ENCODE measurements at regions not wholly inside any gene's neighbourhood (a gene's known extent, or its start where the extent isn't known, plus 50 kb on each side); places are given as distances from the start of the nearest gene placed in this dataset.

DNA sequence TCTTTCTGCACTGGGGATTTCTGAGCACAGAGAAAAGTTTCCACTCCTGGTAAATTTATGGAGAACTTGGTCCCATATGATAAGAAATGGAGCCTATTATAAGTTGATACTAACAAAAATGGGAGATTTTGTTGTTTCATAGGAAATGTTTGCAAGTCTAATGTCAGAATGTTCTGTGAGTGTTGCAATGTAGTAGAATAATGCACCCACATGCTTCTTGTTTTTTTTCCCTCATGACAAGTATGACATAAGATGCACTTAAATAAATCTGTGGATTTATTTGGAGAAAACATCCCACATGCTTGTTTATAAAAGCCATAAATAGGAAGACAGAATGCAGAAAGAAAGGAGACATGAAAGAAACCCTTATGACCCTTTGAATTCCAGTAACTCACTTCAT, 50.8 kb upstream of the KCNJ6 start:
- DNase-seq = no peak
- H3K27me3 ChIP-seq = no peaks in the 10 kb centered on the region; the same call in 1 of the 2 replicates
- no peak overlapping the region for H3K4me3 ChIP-seq
- no peaks in the 10 kb centered on the region for H3K9me3 ChIP-seq (replicated peaks)
- H3K36me3 ChIP-seq = no peaks in the 10 kb centered on the region
- no peaks in the 10 kb centered on the region for H3K4me1 ChIP-seq
- H3K27ac ChIP-seq = no peak overlapping the region

DNA sequence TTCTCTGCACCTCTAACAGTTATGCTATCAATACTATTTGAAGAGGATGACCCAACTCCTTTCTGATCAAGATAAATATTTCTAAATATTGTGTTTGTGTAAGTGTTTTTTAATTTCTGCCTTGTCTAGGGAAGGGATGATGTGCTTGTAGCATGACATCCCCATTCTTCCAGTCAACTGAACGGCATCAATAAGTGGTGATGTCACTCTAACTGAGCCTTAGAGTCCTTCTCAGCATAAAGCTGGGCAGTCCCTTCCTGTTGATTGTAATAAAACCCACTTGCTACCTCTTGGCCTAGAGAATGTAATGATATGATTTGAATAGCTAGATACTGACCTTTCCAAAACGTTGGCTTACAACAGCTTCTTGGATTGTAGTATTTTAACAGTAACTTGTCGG, 52.5 kb upstream of the KCNJ6 start:
- Histone ChIP-seq H3K4me1 (no peaks in the 10 kb centered on the region), H3K9me3 (replicated peaks) (no peaks in the 10 kb centered on the region), H3K27me3 (no peaks in the 10 kb centered on the region), H3K27ac (no peak overlapping the region), H3K36me3 (no peaks in the 10 kb centered on the region), H3K4me3 (no peak overlapping the region)
- DNase-seq = no peak

DNA sequence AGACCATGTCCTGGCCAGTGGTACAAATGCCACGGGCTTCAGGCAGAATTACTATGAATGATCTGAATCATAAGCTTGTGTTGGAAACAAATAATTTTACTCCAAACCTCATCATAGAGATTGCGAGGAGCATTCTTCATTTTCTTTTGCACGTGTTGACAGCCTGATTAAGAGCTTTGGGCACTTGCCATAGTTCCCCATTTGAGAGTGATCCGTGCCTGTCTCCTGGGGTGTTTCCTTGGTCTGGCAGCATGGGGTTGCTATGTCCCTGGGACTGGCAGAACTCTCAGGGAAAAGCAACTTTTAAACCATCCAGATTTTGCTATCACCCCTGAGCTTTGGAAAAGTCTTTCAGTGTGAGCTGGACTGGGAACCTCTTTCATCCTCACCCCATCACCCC, 54.3 kb upstream of the KCNJ6 start:
- Histone ChIP-seq H3K9me3 (replicated peaks) (no peaks in the 10 kb centered on the region), H3K4me1 (no peaks in the 10 kb centered on the region), H3K27me3 (peaks cover 4% of the 10 kb centered on the region; the same call in 1 of the 2 replicates), H3K4me3 (no peak overlapping the region), H3K27ac (no peak overlapping the region), H3K36me3 (no peaks in the 10 kb centered on the region)
- no peak for DNase-seq

DNA sequence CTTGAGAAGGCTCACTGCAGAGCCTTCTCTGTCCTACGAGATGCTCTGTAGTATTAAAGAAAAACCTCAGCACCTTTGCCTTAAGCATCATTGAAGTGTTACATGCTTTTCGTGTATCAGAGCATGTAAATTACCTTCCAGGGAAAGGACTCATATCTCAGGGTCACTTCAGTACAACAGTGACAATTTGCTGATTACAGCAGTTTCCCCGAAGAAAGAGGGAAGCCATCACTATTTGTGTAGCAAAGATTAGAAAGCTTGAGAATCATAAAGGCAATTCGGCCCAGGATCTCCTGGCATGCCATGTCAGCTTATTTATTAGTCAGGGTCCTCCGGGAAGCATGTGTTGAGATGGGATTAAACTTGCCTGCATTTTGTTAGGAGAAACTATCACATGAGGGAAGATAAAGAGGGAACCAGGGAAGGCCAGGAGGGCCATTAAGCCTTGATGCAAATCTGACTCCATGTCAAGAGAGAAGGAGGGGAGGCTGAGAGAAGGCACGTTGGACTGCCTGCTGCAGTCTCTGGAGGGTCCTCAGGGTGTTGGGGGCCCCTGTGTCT, 55.2 kb upstream of the KCNJ6 start:
- no peaks in the 10 kb centered on the region for H3K36me3 ChIP-seq
- no peak for DNase-seq
- no peaks in the 10 kb centered on the region for H3K9me3 ChIP-seq (replicated peaks)
- no peak overlapping the region for H3K4me3 ChIP-seq
- H3K27ac ChIP-seq = no peak overlapping the region
- no peaks in the 10 kb centered on the region for H3K4me1 ChIP-seq
- peaks cover 4% of the 10 kb centered on the region; the same call in 1 of the 2 replicates for H3K27me3 ChIP-seq

DNA sequence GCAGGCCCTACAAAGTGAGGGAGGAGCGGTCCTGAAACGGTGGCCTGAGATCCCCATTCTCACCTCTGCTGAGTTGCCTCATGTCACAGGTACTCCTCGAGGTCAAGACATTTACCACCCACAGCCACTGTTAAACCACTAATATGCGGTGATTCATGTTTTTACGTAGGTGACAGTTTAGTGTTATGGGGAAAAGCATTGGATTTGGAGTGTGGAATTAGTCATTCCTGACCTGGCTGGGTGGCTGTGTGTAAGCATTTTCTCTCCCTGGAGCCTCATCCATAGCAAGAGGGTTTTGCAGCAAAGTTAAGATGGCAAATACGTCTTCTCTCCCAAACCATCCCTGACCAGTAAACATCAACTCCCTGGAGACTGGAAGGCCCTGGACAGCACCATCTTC, 57.8 kb upstream of the KCNJ6 start:
- Histone ChIP-seq H3K36me3 (no peaks in the 10 kb centered on the region), H3K27me3 (peaks cover 4% of the 10 kb centered on the region; the same call in 1 of the 2 replicates), H3K4me1 (no peaks in the 10 kb centered on the region), H3K27ac (no peak overlapping the region), H3K4me3 (no peak overlapping the region), H3K9me3 (replicated peaks) (no peaks in the 10 kb centered on the region)
- no peak for DNase-seq

DNA sequence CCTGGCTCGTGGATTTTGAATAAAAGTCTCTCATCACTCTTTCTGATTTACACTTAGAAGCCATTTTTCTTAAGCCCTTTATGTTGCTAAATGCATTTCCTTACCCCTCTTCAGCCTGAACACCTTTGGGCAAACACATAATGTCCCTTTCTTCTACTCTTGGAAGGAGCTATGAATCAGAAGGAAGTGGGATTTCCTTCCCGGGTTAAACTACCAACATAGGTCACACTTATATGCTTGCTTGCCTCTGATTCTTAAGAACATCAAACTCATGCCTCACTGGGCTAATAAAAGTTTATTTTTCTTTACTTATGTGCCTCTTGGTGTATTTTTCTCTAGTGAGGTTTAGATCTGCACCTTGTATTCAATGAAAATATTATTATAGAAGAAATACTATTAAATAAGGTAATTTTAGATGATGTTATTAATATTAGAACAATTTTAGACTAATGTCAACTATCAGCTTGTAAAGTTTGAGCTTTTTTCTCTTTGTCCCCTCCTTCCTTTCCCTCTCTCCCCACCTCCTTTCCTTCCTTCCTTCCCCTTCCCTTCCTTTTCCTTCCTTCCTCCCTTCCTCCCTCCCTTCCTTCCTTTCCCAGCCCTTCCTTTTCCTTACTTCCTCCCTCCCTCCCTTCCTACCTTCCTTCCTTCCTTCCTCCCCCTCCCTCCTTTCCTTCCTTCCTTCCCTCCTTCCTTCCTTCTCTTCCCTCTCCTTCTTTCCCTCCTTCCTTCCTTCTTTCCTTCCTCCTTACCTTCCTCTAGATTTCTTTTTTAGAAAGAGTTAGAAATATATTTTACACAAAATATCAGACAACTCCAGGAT, 66.5 kb upstream of the KCNJ6 start:
- Histone ChIP-seq H3K9me3 (replicated peaks) (no peaks in the 10 kb centered on the region), H3K4me3 (no peak overlapping the region), H3K4me1 (no peaks in the 10 kb centered on the region), H3K36me3 (no peaks in the 10 kb centered on the region), H3K27me3 (0 out of 2 replicates have a peak, but pooled peaks cover 4% of the 10 kb centered on the region), H3K27ac (no peak overlapping the region)
- no peak for DNase-seq

DNA sequence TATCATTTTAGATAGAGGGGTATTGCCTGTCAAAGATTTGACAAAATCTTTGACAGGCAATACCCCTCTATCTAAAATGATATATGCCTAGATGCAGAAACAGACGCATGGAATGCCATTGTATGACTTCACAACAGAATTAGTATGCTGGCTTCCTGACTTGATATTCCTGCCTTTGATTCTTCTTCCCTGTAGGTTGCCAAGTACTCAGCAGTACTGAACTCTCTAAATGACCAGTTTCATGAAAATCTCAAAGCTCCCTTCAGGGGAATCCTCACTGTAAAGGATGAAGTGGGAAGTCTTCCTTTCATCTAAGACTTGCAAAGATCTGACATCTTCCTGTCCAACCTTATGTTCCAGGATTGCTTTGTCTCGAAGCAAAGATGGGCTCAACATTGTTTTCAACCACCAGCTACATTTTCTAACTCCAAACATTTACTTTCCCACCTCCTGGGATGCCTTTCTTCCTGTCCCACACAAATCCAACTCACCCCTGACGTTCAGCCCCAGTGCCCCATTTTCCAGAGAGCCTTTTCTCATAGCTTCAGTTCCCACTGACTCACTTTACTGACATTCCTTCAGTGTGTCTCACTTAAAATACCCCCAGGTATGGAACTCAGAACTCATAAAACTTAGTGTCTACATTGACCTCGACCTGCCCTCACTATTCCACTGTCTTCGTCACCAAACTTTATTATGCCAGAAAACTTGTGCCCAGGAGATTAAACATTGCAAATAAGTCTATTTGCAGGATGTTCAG, 67.3 kb upstream of the KCNJ6 start:
- H3K4me3 ChIP-seq = no peak overlapping the region
- no peaks in the 10 kb centered on the region for H3K9me3 ChIP-seq (replicated peaks)
- no peak overlapping the region for H3K27ac ChIP-seq
- 0 out of 2 replicates have a peak, but pooled peaks cover 4% of the 10 kb centered on the region for H3K27me3 ChIP-seq
- DNase-seq = no peak
- H3K36me3 ChIP-seq = no peaks in the 10 kb centered on the region
- no peaks in the 10 kb centered on the region for H3K4me1 ChIP-seq

DNA sequence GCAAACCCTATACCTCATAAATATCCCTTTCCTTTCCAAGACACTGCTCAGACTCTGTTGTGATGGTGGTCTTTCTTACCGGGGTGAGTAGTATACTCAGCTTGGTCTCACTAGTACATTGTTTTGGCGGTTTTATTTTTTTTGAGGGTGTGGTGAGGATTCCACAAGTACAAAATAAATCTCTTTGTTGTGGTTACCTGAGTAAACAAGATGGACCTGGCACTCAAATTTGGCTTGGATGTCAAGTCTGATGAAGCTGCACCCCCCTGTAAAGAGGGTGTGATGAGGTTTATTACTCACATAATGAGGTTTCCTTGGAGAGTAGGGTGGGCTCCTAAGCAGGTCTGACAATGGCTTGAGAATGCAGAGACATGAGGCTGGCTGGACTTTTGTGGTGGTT, 68.2 kb upstream of the KCNJ6 start:
- Histone ChIP-seq H3K27ac (no peak overlapping the region), H3K4me1 (no peaks in the 10 kb centered on the region), H3K36me3 (no peaks in the 10 kb centered on the region), H3K4me3 (no peak overlapping the region), H3K27me3 (0 out of 2 replicates have a peak, but pooled peaks cover 4% of the 10 kb centered on the region), H3K9me3 (replicated peaks) (no peaks in the 10 kb centered on the region)
- DNase-seq = no peak

DNA sequence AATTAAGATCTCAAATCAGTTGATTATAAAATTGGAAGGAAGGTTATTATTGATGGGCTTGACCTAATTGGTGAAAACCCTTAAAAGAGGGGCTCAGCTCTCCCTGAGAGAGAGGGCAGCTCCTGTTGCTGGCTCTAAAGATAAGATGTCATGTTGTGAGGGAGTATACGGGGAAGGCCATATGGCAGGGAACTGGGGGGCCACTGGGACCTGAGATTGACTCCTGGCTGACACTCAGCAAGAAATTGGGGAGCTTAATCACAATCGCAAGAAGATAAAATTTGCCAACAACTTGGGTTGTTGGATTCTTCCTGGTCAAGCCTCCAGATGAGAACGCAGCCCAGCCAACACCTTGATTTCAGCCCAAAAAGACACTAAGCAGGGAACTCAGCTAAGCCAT, 69.7 kb upstream of the KCNJ6 start:
- Histone ChIP-seq H3K4me1 (no peaks in the 10 kb centered on the region), H3K27me3 (0 out of 2 replicates have a peak, but pooled peaks cover 4% of the 10 kb centered on the region)

DNA sequence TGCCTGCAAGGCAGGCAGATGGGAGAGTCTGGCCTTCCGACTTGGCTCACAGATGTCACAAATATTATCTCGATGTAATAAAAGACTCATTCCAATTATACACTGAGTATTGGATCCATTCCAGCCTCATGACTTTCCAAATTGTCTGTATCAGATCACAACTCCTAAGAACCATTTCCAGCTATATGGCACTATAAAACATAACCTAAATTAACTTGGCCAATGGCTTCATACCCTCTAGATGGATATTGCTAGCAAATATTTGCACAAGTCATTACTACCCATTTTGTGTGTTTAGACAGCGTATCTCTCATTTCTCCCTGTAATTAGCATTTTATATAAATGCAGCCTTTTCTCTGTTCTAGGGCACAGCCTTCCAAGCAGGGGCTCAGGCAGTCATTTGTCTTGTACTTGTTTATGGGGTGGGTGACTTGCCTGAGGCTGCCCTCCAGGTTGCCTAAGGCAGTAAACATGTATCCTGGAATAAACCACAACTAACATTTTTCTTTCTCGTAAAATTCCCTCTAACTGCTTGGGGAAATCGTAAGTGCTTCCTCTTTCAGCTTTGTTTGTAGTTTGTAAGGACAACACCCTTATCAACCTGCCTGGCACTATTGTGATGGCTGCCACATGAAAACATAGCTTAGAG, 70.6 kb upstream of the KCNJ6 start:
- Histone ChIP-seq H3K4me3 (no peak overlapping the region), H3K9me3 (replicated peaks) (no peaks in the 10 kb centered on the region), H3K27ac (no peak overlapping the region), H3K36me3 (no peaks in the 10 kb centered on the region), H3K27me3 (0 out of 2 replicates have a peak, but pooled peaks cover 4% of the 10 kb centered on the region), H3K4me1 (no peaks in the 10 kb centered on the region)
- DNase-seq = no peak

More for the DNA sequence above, 69.7 kb upstream of the KCNJ6 start:
- H3K4me3 ChIP-seq = no peak overlapping the region
- no peaks in the 10 kb centered on the region for H3K36me3 ChIP-seq
- DNase-seq = no peak
- no peak overlapping the region for H3K27ac ChIP-seq
- no peaks in the 10 kb centered on the region for H3K9me3 ChIP-seq (replicated peaks)

DNA sequence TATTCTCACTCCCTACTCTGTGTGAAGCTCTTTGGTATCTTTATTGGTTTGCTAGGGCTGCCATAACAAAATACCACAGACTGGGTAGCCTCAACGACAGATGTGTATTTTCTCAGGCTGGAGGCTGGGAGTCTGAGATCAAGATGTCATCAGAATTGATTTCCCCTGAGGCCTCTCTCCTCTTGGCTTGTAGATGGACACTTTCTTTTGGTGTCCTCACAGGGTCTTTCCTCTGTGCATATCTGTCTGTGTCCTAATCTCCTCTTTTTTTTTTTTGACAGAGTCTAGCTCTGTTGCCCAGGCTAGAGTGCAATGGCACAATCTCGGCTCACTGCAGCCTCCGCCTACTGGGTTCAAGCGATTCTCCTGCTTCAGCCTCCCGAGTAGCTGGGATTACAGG, 71.4 kb upstream of the KCNJ6 start:
- no peak for DNase-seq

DNA sequence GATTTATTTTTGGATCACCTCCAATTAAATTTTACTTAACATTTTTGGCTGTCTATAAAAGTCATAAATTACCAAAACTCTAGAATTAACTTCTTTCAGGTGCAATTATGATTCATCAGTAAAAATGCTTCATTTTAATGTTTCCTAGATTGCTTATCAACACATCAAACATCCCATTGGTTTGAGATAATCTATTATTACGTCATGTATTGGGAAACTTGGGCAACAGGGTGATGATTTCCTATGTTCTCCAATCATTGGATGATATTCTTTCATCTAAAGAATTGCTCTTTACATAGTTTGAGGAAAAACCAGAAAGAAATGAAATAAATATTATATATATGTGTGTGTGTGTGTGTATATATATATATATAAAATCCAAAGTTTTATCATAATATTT, 76.8 kb upstream of the KCNJ6 start:
- Histone ChIP-seq H3K27me3 (no peaks in the 10 kb centered on the region), H3K36me3 (no peaks in the 10 kb centered on the region), H3K4me3 (no peak overlapping the region), H3K9me3 (replicated peaks) (no peaks in the 10 kb centered on the region), H3K27ac (no peak overlapping the region), H3K4me1 (no peaks in the 10 kb centered on the region)
- DNase-seq = no peak

More for the DNA sequence above, 71.4 kb upstream of the KCNJ6 start:
- Histone ChIP-seq H3K27me3 (no peaks in the 10 kb centered on the region), H3K9me3 (replicated peaks) (no peaks in the 10 kb centered on the region), H3K36me3 (no peaks in the 10 kb centered on the region), H3K27ac (no peak overlapping the region), H3K4me1 (no peaks in the 10 kb centered on the region), H3K4me3 (no peak overlapping the region)

DNA sequence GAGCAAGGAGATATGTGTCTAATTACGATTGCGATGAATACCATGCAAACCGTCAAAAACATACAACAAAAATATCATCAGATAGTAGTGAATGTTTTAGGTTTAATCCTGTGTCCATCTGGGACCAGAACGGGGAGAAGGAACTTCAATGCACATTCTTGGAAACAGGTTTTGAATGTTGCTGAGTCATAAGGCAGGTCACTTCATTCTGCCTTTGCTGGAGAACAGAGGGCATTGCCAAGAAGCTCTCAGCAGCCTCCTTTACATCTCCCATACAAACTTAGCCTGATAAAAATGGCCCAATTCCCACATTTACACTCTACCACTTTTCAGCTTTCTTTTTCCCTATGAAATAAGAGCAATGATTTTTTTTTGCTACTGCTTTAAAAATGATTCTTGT, 78.0 kb upstream of the KCNJ6 start:
- no peak overlapping the region for H3K27ac ChIP-seq

DNA sequence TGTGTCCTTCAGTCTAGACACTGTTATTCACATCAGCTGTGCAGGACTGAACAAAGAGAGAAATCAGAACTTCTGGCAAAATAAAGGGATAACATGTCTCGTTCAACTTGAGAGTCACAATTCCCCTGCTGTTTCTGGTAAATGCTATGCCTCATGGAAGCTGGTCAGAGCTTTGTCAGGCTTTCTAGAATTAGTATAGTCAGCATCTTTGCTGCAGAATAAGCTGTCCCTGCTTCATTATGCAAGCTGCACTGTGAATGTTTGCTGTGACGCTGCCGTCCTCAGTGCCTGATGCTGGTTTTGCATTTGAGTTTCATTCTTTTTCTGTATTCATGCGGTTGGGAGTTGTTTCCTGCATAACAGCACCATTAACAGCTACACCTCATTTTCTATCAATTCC, 96.4 kb upstream of the KCNJ6 start:
- no peak for DNase-seq
- Histone ChIP-seq H3K27me3 (no peaks in the 10 kb centered on the region), H3K4me3 (no peak overlapping the region), H3K4me1 (no peaks in the 10 kb centered on the region), H3K9me3 (replicated peaks) (no peaks in the 10 kb centered on the region), H3K36me3 (no peaks in the 10 kb centered on the region), H3K27ac (no peak overlapping the region)

More for the DNA sequence above, 78.0 kb upstream of the KCNJ6 start:
- no peaks in the 10 kb centered on the region for H3K9me3 ChIP-seq (replicated peaks)
- no peaks in the 10 kb centered on the region for H3K27me3 ChIP-seq
- DNase-seq = no peak
- no peak overlapping the region for H3K4me3 ChIP-seq
- H3K36me3 ChIP-seq = no peaks in the 10 kb centered on the region
- H3K4me1 ChIP-seq = no peaks in the 10 kb centered on the region

DNA sequence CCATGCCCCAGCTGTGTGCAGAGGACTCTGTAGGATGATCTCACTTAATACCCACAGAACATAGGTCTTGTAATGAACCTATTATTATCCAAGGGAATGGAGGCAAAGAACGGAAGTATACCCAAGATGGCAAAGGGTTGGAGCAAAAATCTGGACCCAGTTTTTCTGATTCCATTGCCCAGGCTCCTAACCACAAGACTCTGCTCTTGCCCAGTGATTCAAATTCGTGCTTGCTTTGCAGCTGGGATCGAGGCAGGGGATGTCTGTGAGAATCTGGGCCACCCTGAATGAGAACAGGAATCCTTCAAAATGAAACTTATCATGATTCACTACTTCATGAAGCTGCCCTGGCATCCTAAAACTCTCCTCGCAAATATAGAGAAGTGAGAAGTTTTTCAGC, 97.5 kb upstream of the KCNJ6 start:
- no peaks in the 10 kb centered on the region for H3K36me3 ChIP-seq
- DNase-seq = no peak
- no peaks in the 10 kb centered on the region for H3K27me3 ChIP-seq
- H3K27ac ChIP-seq = no peak overlapping the region
- no peaks in the 10 kb centered on the region for H3K4me1 ChIP-seq
- no peak overlapping the region for H3K4me3 ChIP-seq
- no peaks in the 10 kb centered on the region for H3K9me3 ChIP-seq (replicated peaks)

All from SJCRH30 (cell line).